ENCODE measurements at regions not wholly inside any gene's neighbourhood (a gene's known extent, or its start where the extent isn't known, plus 50 kb on each side); places are given as distances from the start of the nearest gene placed in this dataset.
"Not testable (repeated sequence)": the region's sequence is repeated elsewhere in the genome, so short reads cannot be mapped to it uniquely, and the experiment has no call there.

DNA sequence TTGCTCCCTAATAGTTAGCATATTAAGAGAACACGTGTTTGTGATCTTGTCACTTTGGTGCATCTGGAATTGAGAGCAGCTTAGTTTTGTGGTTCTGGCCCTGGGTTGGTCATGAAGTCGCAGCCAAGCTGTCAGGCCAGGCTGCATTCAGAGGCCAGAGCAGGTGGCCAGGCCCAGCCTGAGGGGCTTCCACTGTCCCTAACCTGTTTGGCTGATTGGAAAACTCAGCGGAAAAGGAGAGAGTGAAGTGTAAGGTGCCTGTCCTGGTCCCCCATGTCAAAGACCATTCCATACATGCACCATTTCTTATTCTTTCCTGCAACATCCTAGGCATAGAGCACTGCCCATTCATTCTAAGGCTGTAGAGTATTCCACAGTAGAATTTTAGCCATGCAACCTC is 111.5 kb upstream of the IGLL5 start:
- DNase-seq (ENCODE audit: low read depth, low spot score): no peak

DNA sequence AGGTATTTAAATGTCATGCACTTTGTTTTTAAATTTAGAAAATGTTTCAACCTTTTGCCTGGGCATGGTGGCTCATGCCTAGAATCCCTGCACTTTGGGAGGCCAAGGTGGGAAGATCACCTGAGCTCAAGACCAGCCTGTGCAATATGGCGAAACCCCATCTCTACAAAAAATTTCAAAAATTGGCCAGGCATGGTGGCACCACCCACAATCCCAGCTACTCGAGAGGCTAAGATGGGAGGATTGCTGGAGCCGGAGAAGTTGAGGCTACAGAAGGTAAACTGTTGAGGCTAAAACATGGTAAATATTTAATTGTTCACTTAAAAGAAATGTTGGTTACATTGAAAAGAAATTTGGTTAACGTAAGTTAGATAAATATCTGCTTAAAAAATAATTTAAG is 108.4 kb upstream of the IGLL5 start:
- no peak for DNase-seq (ENCODE audit: low read depth, low spot score)

DNA sequence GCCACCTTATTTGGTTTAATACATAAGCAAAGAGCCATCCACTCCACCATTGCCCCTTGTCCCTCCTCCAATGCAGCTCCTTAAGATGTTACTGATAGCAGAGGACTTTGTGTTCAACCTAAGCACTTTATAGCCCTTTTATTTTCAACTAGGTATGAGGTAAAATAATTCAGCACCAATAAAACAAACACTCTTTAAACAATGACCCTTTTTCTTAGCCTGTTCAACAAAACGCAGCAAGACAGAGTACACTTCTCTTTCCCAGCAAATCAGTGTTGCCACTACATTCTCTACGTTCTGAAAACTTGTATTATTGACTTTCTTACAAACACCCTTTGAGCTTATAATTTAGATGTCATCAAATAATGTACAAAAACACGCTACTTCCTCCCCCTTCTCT is 104.0 kb upstream of the IGLL5 start:
- DNase-seq (ENCODE audit: low read depth, low spot score): no peak

DNA sequence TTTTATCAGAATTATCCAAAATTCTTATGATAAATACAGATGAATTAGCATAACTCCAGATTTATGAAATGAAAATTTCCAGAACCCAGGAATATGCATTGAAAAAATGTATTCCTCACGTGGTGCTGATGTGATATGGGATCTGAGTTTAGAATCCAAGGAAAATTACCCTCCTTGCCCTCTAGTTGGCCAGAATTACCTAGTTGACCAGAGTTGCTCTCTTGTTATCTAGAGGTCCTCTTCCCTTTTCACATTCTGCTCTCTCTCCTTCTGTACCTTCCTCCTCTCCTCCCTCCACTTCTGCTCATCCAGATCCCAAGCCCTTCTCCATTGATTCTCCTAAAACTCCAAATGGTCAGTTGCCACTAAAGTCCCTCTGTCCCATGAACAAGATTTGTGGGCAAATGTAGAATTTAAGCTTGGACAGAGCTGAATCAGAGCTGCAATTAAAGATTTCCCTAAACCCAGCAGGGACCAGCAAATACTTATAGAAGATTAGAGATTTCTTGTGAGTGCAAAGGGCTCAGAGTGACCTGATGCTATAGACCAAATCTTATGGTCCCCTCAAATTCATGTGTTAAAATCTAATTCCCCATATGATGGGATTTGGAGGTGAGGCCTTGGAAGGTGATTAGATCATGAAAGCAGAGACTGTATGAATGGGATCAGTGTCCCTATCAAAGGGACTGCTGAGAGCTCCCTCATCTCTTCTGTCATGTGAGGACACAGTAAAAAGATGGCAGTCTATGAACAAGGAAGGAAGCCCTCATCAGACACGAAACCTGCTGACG is 103.2 kb upstream of the IGLL5 start:
- DNase-seq (ENCODE audit: low read depth, low spot score): no peak

DNA sequence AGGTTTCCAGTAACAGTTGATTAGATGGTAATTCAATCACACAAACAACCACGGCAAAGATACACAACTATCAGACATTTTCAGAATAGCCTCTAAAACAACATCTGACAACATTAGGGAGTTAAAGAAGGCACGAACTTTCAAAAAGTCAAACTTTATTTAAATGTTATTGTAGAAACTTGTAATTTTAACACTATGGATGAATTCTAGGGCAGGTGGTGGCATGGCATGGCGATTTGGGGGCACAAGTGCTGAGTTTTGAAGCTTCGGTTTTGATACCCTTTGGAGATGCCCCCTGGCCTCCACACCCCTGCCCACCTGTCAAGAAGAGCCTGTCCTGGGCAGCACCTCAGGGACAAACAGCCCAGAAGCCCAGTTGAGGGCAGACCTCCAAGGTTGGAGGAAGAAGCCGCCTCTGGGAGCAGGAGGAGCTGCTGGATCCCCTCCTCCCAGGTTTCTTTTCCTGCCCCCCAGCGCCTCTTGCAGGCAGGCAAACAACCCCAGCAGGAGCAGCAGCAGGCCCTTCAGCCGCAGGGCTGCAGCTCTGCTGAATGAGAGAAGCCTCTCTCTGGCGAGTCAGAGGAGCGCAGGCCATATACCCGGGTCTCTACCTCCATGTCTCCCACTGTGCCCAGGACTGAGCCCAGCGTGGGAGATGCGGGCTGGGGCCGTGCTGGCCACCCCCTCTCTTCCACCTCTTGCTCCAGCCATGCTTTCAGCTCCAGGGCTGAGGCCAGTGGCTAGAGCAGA is 102.1 kb upstream of the IGLL5 start:
- DNase-seq (ENCODE audit: low read depth, low spot score): no peak

DNA sequence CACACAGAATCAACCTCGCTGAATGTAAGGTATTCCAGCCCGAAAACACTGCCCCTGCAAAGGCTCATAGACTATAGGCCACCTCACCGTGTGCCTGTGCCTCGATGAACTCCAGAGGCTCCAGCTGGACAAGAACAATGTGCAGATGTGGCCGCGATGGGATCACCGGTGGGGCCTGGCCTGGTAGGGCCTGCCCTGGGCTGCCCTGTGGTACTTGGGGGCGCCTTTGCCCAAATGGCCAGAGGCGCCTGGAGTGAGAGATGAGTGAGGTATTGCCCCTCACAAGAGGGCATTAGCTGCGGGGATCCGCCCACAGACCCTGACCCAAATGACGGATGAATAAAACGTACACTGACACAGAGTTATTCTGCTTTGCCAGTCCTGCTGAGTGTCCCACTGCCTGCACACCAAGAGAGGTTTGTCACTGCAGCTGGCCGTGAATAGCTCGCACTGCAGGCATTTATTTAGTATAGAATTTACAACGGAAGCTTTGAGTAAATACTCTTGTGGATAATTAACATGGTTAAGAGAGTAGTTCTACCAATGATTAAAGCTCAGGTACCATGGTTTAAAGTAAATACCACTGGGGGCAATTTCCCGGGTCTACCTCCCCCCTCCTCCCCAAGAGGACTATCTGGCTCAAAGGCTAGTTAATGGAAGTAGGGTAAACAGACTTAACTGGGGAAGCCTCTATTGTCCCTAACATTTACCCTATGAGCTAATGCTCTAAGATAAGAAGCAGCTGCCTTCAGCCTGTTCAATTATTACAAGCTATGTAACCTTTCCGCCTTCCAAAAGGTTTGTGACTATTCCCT is 101.1 kb upstream of the IGLL5 start:
- no peak for DNase-seq (ENCODE audit: low read depth, low spot score)

DNA sequence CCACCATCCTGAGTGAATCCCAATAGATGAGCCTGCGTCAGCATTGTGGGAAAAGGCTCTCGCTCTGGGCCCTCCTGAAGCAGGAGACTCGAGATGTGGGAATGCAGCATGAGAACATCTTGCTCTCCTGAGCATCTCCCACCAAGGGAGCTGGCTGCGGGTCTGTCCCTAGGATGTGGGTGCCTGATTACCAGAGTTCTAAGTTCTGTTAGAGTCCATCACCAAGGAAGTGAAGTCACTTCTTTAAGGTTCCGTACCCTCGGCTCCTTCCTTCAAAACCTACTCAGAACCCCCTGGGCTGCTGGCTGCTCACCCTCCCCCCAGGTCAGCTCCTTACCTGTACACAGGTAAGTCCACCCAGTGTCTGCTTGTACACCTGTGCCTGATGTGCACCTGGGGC is 100.5 kb upstream of the IGLL5 start:
- DNase-seq (ENCODE audit: low read depth, low spot score): no peak

DNA sequence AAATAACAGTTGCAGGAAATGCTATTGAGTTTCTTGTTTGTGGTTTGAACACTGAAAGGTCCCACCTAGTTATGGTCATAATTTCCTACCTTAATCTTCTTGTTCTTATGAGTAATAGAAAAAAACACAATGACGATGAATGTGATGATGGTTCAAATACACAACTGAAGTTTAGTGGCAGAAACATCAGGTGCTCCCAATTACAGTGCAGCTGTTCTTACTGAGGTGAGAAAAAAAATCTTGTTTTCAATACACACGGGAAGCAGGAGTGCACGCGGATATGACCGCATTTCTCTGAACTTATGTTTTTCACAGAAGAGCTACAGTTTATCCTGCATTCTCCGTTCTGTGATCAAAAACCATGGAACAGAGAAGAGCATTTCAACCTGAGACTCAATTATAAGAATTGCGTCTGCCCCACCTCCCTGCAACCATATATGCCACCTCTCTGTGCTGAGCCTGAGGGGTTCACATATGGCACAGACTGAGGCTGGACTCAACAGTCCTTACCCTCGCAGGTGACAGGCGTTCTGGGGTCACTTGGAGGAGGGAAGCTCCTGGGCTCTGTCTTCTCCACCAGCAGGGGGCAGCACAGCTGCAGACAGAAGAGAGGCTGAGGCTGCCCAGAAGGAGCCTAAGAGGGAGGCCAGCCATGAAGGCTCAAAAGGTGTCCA is 99.7 kb upstream of the IGLL5 start:
- peak; percentile 49 for DNase-seq (ENCODE audit: low read depth, low spot score)

DNA sequence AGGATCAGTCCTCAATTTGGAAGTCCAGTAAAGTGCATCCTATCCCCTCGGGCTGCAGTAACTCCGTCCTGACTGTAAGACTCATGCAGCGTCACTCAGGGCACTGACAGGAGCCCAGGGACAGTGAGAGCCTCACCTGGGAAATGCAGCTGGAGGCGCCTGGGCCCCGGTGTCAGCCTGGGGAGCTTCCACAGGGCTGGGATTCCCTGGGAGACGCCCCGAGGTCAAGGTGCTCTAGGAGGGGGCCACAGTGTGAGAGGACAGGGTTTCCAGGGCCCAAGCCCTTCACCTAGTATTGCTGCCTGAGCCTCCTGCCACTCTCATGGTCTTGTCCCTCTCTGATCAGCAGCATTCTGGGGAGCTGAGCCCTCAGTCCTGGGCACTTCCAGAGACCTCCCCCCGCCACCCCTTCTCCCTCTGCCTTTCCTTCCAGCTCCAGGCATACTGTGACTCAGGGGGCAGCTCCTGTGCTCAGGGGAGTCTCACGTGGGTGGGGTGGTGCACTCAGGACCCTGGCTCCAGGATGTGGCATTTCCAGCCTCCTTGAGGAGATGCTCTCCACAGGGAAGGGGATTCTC is 99.1 kb upstream of the IGLL5 start:
- no peak for DNase-seq (ENCODE audit: low read depth, low spot score)

DNA sequence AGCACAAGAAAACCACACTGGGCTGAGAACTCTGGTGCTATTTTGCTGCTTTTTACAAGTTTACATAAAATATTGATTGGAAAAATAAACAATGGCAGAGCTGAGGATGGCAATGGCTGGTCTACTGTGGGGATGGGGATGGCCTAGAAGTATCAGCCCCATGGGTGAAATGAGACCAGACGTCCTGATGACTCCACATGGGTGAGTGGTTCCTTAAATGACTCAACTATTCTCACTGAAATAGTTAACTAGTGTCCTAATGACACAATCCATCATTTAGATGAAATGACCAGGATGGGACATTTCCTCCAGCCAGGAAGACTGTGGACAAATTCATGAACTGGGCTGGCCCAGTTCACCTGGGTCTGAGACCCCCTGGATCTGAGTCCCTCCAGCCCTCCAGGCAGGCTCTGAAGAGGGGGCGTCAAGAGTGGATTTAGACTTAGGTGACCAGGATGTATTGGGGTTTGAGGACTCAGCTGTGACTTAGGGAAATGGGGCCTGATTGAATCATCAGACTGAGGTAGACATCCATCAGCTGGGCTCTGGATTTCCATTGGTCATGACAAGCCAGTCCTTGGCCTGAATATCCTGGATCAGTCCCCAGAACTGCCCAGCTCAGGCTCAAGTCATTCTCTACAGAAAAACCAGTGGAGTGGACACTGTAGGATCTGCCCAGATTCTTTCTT is 98.2 kb upstream of the IGLL5 start:
- no peak for DNase-seq (ENCODE audit: low read depth, low spot score)

DNA sequence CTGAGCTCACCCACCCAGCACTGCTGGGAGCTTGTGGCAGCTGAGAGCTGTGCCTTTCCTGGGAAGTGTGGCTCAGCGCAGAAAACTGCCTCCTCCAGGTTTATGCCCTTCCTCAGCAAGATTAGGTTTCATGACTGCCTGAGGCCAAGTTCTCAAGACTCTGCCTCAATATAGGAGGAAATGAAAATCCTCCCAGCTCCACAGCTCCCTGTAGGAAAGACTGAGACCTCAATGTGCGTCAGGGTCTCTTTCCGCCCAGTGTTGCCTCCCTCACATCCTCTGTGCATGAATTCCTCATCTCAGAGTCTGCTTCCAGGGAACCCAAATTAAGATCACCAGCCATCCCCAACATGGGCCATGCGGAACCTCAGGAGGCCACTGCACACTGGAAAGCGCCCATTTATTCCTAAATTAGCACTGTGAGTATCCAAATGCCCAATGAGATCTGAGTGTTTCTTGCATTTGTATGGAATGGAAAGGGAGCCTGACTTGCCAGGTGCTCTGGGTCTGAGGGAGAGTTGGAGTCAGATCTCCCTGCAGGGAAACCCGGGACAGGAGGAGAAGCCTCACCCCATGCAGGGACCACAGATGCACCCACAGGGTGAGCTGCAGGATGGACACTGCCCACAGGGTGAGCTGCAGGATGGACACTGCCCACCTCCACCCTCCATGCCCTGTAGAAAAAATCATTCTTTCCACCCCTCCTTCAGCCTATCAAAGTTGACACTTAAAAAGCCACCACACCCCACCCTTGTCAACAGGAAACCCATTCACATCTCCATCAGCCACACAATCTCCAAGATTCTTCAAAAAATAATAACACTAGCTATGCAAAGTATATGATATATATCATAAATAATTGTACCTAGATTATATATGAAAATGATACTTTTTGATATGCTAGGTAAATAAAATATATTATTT is 97.4 kb upstream of the IGLL5 start:
- DNase-seq (ENCODE audit: low read depth, low spot score): no peak

DNA sequence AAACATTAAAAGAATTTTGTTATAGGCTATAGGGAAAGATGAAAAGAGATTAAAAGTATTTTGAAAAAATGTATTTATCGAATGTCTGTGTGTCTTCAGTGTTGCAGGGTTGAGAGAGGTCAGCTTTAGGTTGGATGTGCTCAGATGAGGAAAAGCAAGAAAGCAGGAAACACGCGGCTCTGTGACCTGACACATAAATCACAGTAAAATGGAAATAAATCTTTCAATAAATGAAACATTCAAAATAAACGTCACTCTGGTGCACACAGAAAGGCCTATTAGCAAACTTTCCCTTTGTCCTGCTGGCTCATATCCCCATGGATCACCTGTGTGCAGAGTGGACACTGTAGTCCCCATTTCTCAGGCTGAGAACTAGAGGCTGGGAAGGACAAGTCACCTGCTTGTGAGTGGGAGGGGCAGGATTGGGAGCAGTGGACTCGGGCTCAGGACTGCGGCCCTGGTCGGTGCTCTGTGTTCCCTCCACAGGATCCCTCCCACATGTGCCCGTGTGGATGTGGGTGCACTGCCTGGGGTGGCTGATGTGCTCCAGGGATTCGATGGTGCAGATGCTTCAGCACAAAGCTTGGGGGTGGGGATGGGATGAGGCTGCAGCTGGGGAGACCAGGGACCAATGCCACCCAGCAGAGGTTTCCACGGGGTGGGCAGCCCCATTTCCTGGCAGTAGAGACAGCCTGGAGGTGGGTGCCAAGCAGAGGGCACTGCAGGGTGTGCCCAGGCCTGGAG is 96.0 kb upstream of the IGLL5 start:
- no peak for DNase-seq (ENCODE audit: low read depth, low spot score)

DNA sequence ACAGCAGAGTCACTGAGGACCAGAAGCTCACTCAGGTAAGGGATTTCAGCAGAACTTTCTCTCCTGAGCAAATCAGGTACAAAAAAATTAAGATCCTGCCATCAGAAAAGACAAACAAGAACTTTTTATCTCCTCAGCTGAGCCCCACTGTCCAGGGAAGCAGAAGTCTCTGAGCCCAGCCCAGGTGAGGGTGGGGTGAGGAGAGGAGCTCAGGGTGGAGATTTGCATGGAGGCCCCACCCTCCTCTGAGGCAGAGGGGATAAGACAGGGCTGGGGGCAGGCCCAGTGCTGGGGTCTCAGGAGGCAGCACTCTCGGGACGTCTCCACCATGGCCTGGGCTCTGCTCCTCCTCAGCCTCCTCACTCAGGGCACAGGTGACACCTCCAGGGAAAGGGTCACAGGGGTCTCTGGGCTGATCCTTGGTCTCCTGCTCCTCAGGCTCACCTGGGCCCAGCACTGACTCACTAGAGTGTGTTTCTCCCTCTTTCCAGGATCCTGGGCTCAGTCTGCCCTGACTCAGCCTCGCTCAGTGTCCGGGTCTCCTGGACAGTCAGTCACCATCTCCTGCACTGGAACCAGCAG is 95.3 kb upstream of the IGLL5 start:
- not testable (repeated sequence) for DNase-seq (ENCODE audit: low read depth, low spot score)

DNA sequence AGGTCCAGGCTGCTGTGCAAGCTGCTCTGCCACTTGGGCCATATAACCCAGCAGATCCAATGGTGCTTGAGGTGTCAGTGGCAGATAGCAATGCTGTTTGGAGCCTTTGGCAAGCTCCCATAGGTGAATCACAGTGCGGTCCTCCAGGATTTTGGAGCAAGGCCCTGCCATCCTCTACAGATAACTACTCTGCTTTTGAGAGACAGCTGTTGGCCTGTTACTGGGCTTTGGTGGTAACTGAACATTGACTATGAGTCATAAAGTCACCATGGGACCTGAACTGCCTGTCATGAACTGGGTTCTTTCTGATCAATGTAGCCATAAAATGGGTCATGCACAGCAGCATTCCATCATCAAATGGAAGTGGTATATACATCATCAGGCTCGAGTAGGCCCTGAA is 92.0 kb upstream of the IGLL5 start:
- not testable (repeated sequence) for DNase-seq (ENCODE audit: low read depth, low spot score)

DNA sequence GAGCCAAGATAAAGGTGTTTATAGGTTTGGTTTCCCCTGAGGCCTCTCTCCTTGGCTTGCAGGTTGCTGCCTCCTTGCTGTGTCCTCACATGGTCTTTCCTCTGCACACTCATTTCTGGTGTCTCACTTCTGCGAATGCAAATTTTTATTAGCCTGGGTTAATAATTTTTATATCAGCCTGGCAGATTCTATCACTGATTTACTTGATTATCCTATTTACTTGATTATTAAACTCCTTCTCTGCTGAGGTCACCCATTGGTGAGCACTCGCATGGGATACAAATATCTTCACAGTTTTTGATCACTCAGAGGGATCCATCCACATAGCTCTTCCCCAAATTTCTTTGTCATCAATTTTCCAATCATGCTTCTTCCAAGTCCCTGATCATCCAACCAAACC is 90.9 kb upstream of the IGLL5 start:
- no peak for DNase-seq (ENCODE audit: low read depth, low spot score)

DNA sequence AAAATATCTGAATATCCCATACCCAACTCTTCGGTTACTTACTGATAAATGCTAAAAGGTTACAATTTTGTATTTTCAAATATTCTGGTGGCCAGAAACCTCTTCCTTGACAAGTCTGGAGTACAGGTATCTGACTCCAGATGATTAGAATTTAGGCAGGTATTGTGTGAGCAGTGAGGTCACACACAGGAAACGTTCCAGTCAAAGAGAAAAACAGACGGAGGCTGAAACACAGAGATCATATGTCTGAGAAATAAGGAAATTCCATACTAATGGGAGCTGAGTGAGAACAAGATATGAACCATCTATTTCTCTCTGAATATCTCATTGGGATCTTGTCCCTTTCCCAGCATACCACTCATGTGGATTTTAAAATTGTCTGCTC is 89.4 kb upstream of the IGLL5 start:
- DNase-seq (ENCODE audit: low read depth, low spot score): no peak

DNA sequence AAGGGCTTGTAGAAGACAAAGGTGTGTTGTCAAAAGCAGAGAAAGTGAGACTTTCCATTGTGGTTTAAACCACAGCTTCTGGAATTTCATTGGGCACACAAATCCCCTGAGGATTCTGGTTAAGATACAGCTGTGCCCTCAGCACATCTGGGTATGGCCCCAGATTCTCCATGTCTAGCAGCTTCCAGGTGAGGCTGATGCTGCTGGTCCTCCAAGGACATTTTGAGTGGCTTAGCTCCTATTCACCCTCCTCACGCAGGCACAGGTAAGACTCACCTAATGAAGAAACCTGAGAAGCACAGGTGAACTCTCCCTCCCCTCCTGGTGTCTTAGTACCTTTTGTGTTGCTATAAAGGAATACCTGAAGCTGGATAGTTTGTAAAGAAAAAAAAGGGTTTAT is 88.9 kb upstream of the IGLL5 start:
- DNase-seq (ENCODE audit: low read depth, low spot score): no peak

DNA sequence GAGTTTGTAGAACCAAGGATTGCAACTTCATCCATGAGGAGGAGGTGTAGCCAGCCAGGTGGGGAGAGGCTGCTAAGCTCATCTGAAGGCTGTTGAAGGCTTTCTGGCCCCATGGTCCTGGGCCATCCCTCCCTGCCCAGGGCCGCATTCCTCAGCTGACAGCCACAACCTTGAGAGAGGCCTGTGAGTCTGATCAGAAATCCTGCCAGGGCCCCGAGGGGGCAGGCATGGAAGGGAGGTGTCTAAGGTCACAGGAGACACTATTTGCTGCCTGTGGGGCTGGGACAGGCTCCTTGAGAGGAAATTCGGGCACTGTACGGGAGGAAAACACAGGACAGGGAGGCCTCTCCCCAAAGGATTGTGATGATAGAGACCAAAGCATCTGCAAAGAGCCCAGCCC is 88.1 kb upstream of the IGLL5 start:
- DNase-seq (ENCODE audit: low read depth, low spot score): no peak

DNA sequence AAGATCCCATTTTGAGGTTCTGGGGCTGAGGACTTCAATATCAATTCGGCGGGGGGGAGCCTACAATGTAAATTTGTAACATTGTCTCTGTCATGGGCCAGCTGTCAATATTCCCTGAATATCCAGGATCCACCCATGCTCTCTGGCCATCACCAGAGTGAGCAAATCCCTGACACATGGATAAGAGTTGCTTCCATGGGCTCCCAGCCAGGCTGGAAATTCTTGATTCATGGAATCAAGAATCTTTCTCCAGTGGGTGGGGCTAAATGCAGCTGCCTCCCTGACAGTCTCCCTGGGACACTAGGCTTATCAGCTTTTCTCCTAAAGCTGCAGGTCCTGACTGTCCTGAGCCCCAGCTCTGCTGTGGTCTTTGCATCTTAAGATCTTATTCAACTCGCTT is 86.9 kb upstream of the IGLL5 start:
- no peak for DNase-seq (ENCODE audit: low read depth, low spot score)

Measured in activated CD4-positive, CD25-positive, alpha-beta regulatory T cell treated with anti-CD3 and anti-CD28 coated beads, Interleukin-2, amount 50 U/mL, for 16 hours (primary cell).